ENCODE measurements at regions not wholly inside any gene's neighbourhood (a gene's known extent, or its start where the extent isn't known, plus 50 kb on each side); places are given as distances from the start of the nearest gene placed in this dataset.
"Not testable (repeated sequence)": the region's sequence is repeated elsewhere in the genome, so short reads cannot be mapped to it uniquely, and the experiment has no call there.

- Histone ChIP-seq H3K27ac (no peak overlapping the region), H3K27me3 (ENCODE audit: low read depth) (no peaks in the 10 kb centered on the region), H3K4me1 (peaks cover 6% of the 10 kb centered on the region), H3K36me3 (no peaks in the 10 kb centered on the region), H3K4me3 (no peak overlapping the region), H3K9me3 (no peaks in the 10 kb centered on the region)
- TF ChIP-seq CTCF (IDR thresholded peaks at IDR 0.05) = no peak
- ATAC-seq (no peak), DNase-seq (no peak)
- intact Hi-C loops (cut with DNase I) = no loop called here
These were observed 173.5 kb upstream of the KLF6 start for GRCh38 chr10:3958472-3958996.

DNA sequence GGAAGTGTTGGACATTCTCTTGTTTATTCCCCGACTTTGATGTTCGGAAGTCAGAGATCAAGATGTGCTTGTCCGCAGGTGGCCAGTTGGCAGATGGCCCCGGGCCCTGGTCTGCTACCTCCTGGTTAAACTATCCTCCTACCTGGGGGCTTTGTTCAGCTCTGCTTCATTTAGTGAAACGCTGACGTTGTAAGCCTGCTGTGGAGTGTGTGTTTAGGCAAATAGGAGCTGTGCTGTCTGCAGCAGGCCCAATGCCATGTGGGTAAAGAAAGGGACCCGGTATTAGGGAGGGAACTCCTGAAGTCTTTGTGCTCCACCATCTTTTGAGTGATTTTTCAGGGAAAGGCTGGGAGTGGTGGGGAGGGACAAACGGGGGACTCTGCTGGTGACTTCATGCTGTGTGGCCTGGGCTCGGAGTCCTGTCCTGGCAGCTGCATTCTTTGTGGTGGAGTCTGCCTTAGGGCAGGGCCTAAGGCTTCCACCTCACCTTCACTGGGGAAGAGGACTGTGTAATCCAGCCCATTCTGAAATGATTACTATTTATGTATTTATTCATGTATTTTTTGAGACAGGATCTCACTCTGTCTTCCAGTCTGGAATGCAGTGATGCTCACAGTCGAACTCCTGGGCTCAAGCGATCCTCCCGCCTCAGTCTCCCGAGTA lies 171.1 kb upstream of the KLF6 start:
- no peak overlapping the region for H3K27ac ChIP-seq
- H3K36me3 ChIP-seq = no peaks in the 10 kb centered on the region
- H3K4me3 ChIP-seq = no peak overlapping the region
- intact Hi-C loops (cut with DNase I) = no loop called here
- DNase-seq (no peak), ATAC-seq (peak in 1 of 2 donors; percentile 37)
- no peak for TF ChIP-seq CTCF (IDR thresholded peaks at IDR 0.05)
- H3K27me3 ChIP-seq (ENCODE audit: low read depth) = no peaks in the 10 kb centered on the region
- no peaks in the 10 kb centered on the region for H3K4me1 ChIP-seq
- H3K9me3 ChIP-seq = no peaks in the 10 kb centered on the region

DNA sequence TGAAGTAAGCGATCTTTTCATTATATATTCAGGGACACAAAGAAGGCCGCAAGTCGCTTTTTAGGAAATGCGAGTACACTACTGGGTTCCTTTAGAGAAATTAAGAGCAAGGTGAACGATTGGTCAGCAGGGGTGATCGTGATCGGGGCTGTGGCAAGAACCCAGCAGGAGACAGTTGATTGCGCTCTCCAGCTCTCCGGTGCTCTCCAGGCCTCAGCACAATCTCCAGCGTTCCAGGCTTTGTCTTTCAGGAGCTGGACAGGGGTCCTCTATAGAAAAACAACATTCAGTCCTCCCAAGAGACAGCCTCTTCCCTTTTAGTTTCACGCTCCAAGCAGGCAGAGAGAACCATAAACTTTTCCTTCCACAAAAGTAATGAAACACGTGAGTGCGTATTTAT lies 170.5 kb upstream of the KLF6 start:
- no peak overlapping the region for H3K27ac ChIP-seq
- no peaks in the 10 kb centered on the region for H3K36me3 ChIP-seq
- intact Hi-C loops (cut with DNase I) = no loop called here
- H3K27me3 ChIP-seq (ENCODE audit: low read depth) = no peaks in the 10 kb centered on the region
- H3K4me3 ChIP-seq = no peak overlapping the region
- no peaks in the 10 kb centered on the region for H3K9me3 ChIP-seq
- DNase-seq = no peak
- no peak for ATAC-seq
- no peak for TF ChIP-seq CTCF (IDR thresholded peaks at IDR 0.05)
- H3K4me1 ChIP-seq = no peaks in the 10 kb centered on the region

GRCh38 chr10:3954615-3955014 lies 169.6 kb upstream of the KLF6 start:
- Histone ChIP-seq H3K4me1 (no peaks in the 10 kb centered on the region), H3K27me3 (ENCODE audit: low read depth) (no peaks in the 10 kb centered on the region), H3K36me3 (no peaks in the 10 kb centered on the region), H3K27ac (no peak overlapping the region), H3K4me3 (no peak overlapping the region), H3K9me3 (no peaks in the 10 kb centered on the region)
- no peak for TF ChIP-seq CTCF (IDR thresholded peaks at IDR 0.05)
- intact Hi-C loops (cut with DNase I) = no loop called here
- ATAC-seq = no peak
- no peak for DNase-seq

GRCh38 chr10:3954007-3954406 lies 169.0 kb upstream of the KLF6 start:
- H3K27me3 ChIP-seq (ENCODE audit: low read depth); DNase-seq; H3K4me3 ChIP-seq; ATAC-seq; H3K9me3 ChIP-seq; H3K4me1 ChIP-seq; H3K27ac ChIP-seq; H3K36me3 ChIP-seq; intact Hi-C loops (cut with DNase I): not testable (repeated sequence)

DNA sequence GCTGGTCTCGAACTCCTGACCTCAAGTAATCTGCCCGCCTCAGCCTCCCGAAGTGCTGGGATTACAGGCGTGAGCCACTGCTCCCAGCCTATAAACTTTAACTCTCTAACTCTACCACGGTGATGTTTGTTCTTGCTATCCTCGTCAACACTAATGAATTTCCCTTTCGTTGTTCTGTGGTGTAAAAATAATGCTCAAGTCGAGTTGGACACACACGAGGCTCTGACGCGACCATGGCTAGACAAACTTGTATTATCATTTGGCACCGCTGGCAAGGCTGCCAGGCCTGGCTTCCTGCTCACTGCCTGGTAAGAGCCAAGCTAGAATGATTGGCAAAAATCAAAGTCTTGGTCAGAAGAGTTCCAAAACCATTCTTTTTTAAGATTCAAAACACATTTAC lies 167.0 kb upstream of the KLF6 start:
- H3K9me3 ChIP-seq = no peaks in the 10 kb centered on the region
- TF ChIP-seq CTCF (IDR thresholded peaks at IDR 0.05) = no peak
- ATAC-seq (no peak), DNase-seq (no peak)
- no peaks in the 10 kb centered on the region for H3K36me3 ChIP-seq
- no peak overlapping the region for H3K4me3 ChIP-seq
- H3K4me1 ChIP-seq = no peaks in the 10 kb centered on the region
- H3K27me3 ChIP-seq (ENCODE audit: low read depth) = no peaks in the 10 kb centered on the region
- intact Hi-C loops (cut with DNase I) = no loop called here
- no peak overlapping the region for H3K27ac ChIP-seq

All from lower lobe of right lung (tissue), 2 donors.